ENCODE measurements at regions not wholly inside any gene's neighbourhood (a gene's known extent, or its start where the extent isn't known, plus 50 kb on each side); places are given as distances from the start of the nearest gene placed in this dataset.
A peak's percentile ranks its signal among the peaks of the same experiment; 100 is the strongest.

- TF ChIP-seq CTCF (IDR thresholded peaks at IDR 0.05; ENCODE audit: low read depth, low read length, missing control alignments) = no peak
- peak; percentile 33 for DNase-seq (ENCODE audit: low read depth)
- no peak overlapping the region for H3K4me3 ChIP-seq (ENCODE audit: low read depth, low read length)
Observed at GRCh38 chr9:1469996-1470395, 419.8 kb downstream of the DMRT2 start.

GRCh38 chr9:1473956-1474634 lies 423.9 kb downstream of the DMRT2 start:
- no peak overlapping the region for H3K4me3 ChIP-seq (ENCODE audit: low read depth, low read length)
- TF ChIP-seq CTCF (IDR thresholded peaks at IDR 0.05; ENCODE audit: low read depth, low read length, missing control alignments) = no peak
- DNase-seq (ENCODE audit: low read depth) = no peak

DNA sequence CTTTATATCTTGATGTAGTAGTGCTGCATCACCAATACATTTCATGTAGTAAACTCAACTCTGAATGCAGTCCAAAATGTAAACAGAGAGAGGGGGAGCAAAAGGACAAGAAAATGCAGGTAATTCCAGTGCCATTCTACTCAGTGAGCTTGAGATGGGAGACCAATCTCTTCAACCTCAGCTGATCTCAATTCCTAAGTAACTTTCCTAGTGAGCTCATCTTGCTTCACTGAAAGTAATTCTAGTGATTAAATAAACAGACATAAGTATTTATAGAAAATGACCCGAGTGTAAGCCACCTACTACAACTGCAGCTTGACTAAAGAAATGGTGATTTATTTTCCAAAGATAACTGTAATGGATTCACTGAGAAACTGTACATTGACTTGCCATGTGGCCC lies 424.5 kb downstream of the DMRT2 start:
- no peak for DNase-seq (ENCODE audit: low read depth)
- TF ChIP-seq CTCF (IDR thresholded peaks at IDR 0.05; ENCODE audit: low read depth, low read length, missing control alignments) = no peak
- H3K4me3 ChIP-seq (ENCODE audit: low read depth, low read length) = no peak overlapping the region

DNA sequence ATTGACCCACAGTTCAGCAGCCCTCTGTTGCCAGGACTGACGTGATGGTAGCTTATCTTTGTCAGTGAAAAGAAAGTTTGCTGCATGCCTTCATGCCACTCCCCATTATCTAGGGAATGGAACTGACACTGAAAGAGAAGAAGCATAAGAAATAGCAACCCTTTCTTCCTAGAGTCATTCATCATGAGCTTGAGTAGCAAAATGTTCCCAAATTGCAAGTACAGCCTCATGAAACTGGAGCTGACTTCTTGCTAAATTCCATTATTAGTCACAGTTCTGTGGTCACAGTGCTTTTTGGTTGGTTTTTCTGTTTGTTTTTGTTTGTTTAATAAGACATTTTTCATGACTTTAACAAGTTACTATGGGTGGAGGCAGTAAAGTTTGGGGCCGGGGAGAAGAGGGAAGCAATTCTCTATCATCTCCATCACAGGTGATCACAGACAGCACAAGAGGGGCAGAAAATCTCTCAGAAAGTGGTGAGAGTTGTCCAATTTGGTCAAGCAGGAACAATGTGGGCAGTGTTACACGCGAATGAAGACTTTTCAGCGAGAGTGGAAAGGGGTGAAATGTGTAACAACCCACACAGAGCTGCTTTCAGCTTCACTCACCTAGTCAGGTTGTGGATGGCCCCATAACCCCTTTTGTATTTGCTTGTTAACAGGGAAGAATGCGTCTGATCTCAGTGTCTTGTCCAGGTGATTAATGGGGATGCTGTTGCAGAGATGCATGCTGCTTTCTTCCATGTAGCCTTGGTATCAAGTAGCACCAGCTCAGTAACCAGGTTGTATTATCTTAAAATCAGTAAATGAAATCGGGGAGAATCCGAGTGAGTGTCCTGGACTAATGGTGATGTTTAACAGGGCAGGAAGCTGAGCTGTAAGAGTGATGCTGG lies 440.4 kb downstream of the DMRT2 start:
- TF ChIP-seq CTCF (IDR thresholded peaks at IDR 0.05; ENCODE audit: low read depth, low read length, missing control alignments) = no peak
- no peak for DNase-seq (ENCODE audit: low read depth)
- H3K4me3 ChIP-seq (ENCODE audit: low read depth, low read length) = no peak overlapping the region

DNA sequence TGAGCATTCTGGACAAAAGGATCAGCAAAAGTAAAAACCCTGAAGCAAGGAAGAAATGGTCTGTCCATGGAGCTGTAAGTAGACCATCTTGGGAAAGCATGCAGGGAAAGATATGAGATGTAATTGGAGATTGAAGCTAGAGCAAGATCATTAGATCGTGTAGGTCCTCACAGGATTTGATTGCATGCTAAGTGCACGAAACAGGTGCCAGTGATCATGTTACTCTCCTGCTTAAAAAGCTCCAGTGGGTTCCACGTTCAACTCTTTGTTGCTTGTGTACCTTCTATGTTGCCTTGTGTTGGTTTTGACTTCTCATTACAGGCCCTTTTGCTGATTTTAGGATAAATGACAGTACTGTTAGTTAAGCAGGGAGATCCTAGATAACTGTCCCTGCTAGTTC lies 442.0 kb downstream of the DMRT2 start:
- DNase-seq (ENCODE audit: low read depth) = no peak
- no peak for TF ChIP-seq CTCF (IDR thresholded peaks at IDR 0.05; ENCODE audit: low read depth, low read length, missing control alignments)

GRCh38 chr9:1495282-1496030 lies 445.3 kb downstream of the DMRT2 start:
- no peak for TF ChIP-seq CTCF (IDR thresholded peaks at IDR 0.05; ENCODE audit: low read depth, low read length, missing control alignments)
- no peak overlapping the region for H3K4me3 ChIP-seq (ENCODE audit: low read depth, low read length)
- DNase-seq (ENCODE audit: low read depth) = no peak

More for the DNA sequence above, 442.0 kb downstream of the DMRT2 start:
- no peak overlapping the region for H3K4me3 ChIP-seq (ENCODE audit: low read depth, low read length)

All from GM12864 (cell line).